ENCODE measurements at regions not wholly inside any gene's neighbourhood (a gene's known extent, or its start where the extent isn't known, plus 50 kb on each side); places are given as distances from the start of the nearest gene placed in this dataset.

GRCh38 chr4:130659320-130659719, 1563.4 kb downstream of the C4orf33 start:
- TF ChIP-seq CTBP1 (IDR thresholded peaks at IDR 0.05; ENCODE audit: borderline replicate concordance), result no peak
- no peak for TF ChIP-seq SP1 (IDR thresholded peaks at IDR 0.05)
- TF ChIP-seq FOXK2 (IDR thresholded peaks at IDR 0.05), result no peak

All from HEK293T (cell line).